ENCODE measurements at regions not wholly inside any gene's neighbourhood (a gene's known extent, or its start where the extent isn't known, plus 50 kb on each side); places are given as distances from the start of the nearest gene placed in this dataset.
A peak's percentile ranks its signal among the peaks of the same experiment; 100 is the strongest.

GRCh38 chr1:244291236-244292201, 160.2 kb downstream of the ADSS2 start:
- DNase-seq (ENCODE audit: low spot score): no peak
- TF ChIP-seq CTCF (IDR thresholded peaks at IDR 0.05; ENCODE audit: unreplicated experiment): no peak
- peaks cover 9% of the 10 kb centered on the region for H3K4me1 Mint-ChIP-seq (ENCODE audit: unreplicated experiment)
- H3K4me3 Mint-ChIP-seq (ENCODE audit: unreplicated experiment): peak overlapping the region; percentile 42
- peaks cover 1% of the 10 kb centered on the region for H3K27me3 Mint-ChIP-seq (ENCODE audit: unreplicated experiment)
- H3K36me3 Mint-ChIP-seq (ENCODE audit: low read depth, unreplicated experiment): no peaks in the 10 kb centered on the region
- no peak overlapping the region for H3K27ac Mint-ChIP-seq (ENCODE audit: unreplicated experiment)
- no peaks in the 10 kb centered on the region for H3K9me3 Mint-ChIP-seq (ENCODE audit: unreplicated experiment)

- DNase-seq (ENCODE audit: low spot score): no peak
- peaks cover 16% of the 10 kb centered on the region for H3K4me1 Mint-ChIP-seq (ENCODE audit: unreplicated experiment)
- no peak overlapping the region for H3K4me3 Mint-ChIP-seq (ENCODE audit: unreplicated experiment)
- H3K9me3 Mint-ChIP-seq (ENCODE audit: unreplicated experiment): no peaks in the 10 kb centered on the region
- peaks cover 2% of the 10 kb centered on the region for H3K27me3 Mint-ChIP-seq (ENCODE audit: unreplicated experiment)
- TF ChIP-seq CTCF (IDR thresholded peaks at IDR 0.05; ENCODE audit: unreplicated experiment): no peak
- no peak overlapping the region for H3K27ac Mint-ChIP-seq (ENCODE audit: unreplicated experiment)
- H3K36me3 Mint-ChIP-seq (ENCODE audit: low read depth, unreplicated experiment): no peaks in the 10 kb centered on the region
These were observed 157.0 kb downstream of the ADSS2 start for GRCh38 chr1:244294599-244295224.

- Mint-ChIP-seq H3K36me3 (ENCODE audit: low read depth, unreplicated experiment) (no peaks in the 10 kb centered on the region), H3K4me3 (ENCODE audit: unreplicated experiment) (no peak overlapping the region), H3K27me3 (ENCODE audit: unreplicated experiment) (peaks cover 2% of the 10 kb centered on the region), H3K9me3 (ENCODE audit: unreplicated experiment) (no peaks in the 10 kb centered on the region), H3K4me1 (ENCODE audit: unreplicated experiment) (peaks cover 16% of the 10 kb centered on the region), H3K27ac (ENCODE audit: unreplicated experiment) (peak overlapping the region; percentile 77)
- DNase-seq (ENCODE audit: low spot score): no peak
- no peak for TF ChIP-seq CTCF (IDR thresholded peaks at IDR 0.05; ENCODE audit: unreplicated experiment)
These were observed 155.7 kb downstream of the ADSS2 start for GRCh38 chr1:244296003-244296402.

- peak; percentile 15 for DNase-seq (ENCODE audit: low spot score)
- no peaks in the 10 kb centered on the region for H3K36me3 Mint-ChIP-seq (ENCODE audit: low read depth, unreplicated experiment)
- peaks cover 16% of the 10 kb centered on the region for H3K4me1 Mint-ChIP-seq (ENCODE audit: unreplicated experiment)
- TF ChIP-seq CTCF (IDR thresholded peaks at IDR 0.05; ENCODE audit: unreplicated experiment): no peak
- peaks cover 2% of the 10 kb centered on the region for H3K27me3 Mint-ChIP-seq (ENCODE audit: unreplicated experiment)
- H3K27ac Mint-ChIP-seq (ENCODE audit: unreplicated experiment): peak overlapping the region; percentile 77
- no peaks in the 10 kb centered on the region for H3K9me3 Mint-ChIP-seq (ENCODE audit: unreplicated experiment)
- peak overlapping the region; percentile 56 for H3K4me3 Mint-ChIP-seq (ENCODE audit: unreplicated experiment)
These were observed 155.3 kb downstream of the ADSS2 start for GRCh38 chr1:244296447-244296846.

GRCh38 chr1:244297087-244297486, 154.6 kb downstream of the ADSS2 start:
- H3K27ac Mint-ChIP-seq (ENCODE audit: unreplicated experiment): no peak overlapping the region
- no peak for TF ChIP-seq CTCF (IDR thresholded peaks at IDR 0.05; ENCODE audit: unreplicated experiment)
- H3K36me3 Mint-ChIP-seq (ENCODE audit: low read depth, unreplicated experiment): no peaks in the 10 kb centered on the region
- H3K9me3 Mint-ChIP-seq (ENCODE audit: unreplicated experiment): no peaks in the 10 kb centered on the region
- no peak for DNase-seq (ENCODE audit: low spot score)
- peaks cover 2% of the 10 kb centered on the region for H3K27me3 Mint-ChIP-seq (ENCODE audit: unreplicated experiment)
- peaks cover 20% of the 10 kb centered on the region for H3K4me1 Mint-ChIP-seq (ENCODE audit: unreplicated experiment)
- no peak overlapping the region for H3K4me3 Mint-ChIP-seq (ENCODE audit: unreplicated experiment)

Measured in endothelial cell (in vitro differentiated cells).